ENCODE measurements at regions not wholly inside any gene's neighbourhood (a gene's known extent, or its start where the extent isn't known, plus 50 kb on each side); places are given as distances from the start of the nearest gene placed in this dataset.

DNA sequence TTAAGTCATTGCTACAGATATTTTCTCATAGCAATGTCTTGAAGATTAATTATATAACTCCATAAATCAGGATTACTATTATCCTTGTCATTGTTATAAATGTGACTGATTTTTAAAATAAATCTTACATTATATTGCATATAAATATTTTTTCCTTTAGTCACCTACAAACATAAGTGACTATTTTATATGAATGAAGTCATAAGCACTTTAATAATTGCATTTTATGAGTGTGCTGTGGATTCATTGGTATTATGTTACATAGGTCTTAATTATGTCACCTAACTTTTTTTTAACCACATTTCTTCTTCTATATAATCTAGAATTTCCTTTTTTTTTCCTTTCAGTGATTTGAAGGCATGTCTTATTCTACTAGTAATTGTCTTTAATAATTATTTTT lies 1191.2 kb downstream of the NSUN3 start:
- Histone ChIP-seq H3K4me1 (no peaks in the 10 kb centered on the region), H3K27me3 (no peaks in the 10 kb centered on the region), H3K9me3 (no peaks in the 10 kb centered on the region), H3K4me3 (replicated peaks in 1 of 3) (no peak overlapping the region), H3K27ac (no peak overlapping the region), H3K36me3 (no peaks in the 10 kb centered on the region)
- TF ChIP-seq, protein P1, sequence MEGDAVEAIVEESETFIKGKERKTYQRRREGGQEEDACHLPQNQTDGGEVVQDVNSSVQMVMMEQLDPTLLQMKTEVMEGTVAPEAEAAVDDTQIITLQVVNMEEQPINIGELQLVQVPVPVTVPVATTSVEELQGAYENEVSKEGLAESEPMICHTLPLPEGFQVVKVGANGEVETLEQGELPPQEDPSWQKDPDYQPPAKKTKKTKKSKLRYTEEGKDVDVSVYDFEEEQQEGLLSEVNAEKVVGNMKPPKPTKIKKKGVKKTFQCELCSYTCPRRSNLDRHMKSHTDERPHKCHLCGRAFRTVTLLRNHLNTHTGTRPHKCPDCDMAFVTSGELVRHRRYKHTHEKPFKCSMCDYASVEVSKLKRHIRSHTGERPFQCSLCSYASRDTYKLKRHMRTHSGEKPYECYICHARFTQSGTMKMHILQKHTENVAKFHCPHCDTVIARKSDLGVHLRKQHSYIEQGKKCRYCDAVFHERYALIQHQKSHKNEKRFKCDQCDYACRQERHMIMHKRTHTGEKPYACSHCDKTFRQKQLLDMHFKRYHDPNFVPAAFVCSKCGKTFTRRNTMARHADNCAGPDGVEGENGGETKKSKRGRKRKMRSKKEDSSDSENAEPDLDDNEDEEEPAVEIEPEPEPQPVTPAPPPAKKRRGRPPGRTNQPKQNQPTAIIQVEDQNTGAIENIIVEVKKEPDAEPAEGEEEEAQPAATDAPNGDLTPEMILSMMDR (IDR thresholded peaks at IDR 0.05), result no peak
- no peak for TF ChIP-seq POLR2A (IDR thresholded peaks at IDR 0.05)
- intact Hi-C loops (cut with DNase I), result no loop called here
- DNase-seq, result no peak

DNA sequence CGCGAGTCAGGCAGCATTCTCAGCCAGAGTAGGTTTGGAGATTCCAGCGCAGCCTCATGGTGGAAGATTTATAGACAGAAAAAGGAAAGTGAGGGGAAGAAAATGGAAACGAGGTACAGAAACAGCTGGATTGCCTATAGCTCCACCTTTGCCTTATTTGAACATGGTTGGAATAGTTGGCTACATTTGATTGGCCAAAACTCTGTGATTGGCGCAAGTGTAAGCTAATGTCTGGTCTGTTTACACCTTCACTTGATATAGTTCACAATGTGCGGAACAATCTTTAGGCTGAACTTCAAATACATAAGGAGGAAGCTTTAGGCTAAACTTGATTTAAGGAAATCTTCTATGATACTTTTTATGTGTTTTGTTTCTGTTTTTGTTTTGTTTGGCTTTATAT lies 1191.9 kb downstream of the NSUN3 start:
- no peaks in the 10 kb centered on the region for H3K9me3 ChIP-seq
- intact Hi-C loops (cut with DNase I), result no loop called here
- H3K4me1 ChIP-seq, result no peaks in the 10 kb centered on the region
- no peaks in the 10 kb centered on the region for H3K27me3 ChIP-seq
- no peak for DNase-seq
- no peak overlapping the region for H3K4me3 ChIP-seq (replicated peaks in 1 of 3)
- H3K36me3 ChIP-seq, result no peaks in the 10 kb centered on the region
- no peak overlapping the region for H3K27ac ChIP-seq
- WGBS, 2 donors, result 90 to 93% methylated on average over 6 of the region's 6 CpGs
- TF ChIP-seq, protein P1 (IDR thresholded peaks at IDR 0.05), result no peak
- no peak for TF ChIP-seq POLR2A (IDR thresholded peaks at IDR 0.05)

DNA sequence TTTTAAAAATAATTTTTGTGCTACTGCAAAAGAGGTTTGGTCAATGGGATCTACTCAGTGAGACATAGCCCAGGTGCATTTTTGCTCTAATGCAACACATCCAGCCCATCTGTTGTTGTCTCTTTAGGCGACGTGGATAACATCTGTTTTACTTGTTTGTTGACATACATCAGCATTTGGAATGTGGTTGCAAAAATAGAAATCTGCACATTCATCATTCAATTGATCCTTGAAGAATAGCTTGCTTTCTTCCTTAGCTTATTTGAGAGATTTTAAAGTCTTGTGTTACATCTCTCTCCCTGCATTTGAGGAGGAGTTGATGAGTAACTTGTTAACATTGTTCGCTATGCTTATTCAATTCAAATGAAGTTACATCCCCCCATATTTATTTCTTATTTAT lies 1202.3 kb downstream of the NSUN3 start:
- 70 to 72% methylated on average over 3 of the region's 3 CpGs for WGBS, 2 donors
- TF ChIP-seq, protein P1 (IDR thresholded peaks at IDR 0.05), result no peak
- no peak for TF ChIP-seq POLR2A (IDR thresholded peaks at IDR 0.05)
- Histone ChIP-seq H3K9me3 (no peaks in the 10 kb centered on the region), H3K27me3 (no peaks in the 10 kb centered on the region), H3K4me3 (replicated peaks in 1 of 3) (no peak overlapping the region), H3K36me3 (no peaks in the 10 kb centered on the region), H3K4me1 (no peaks in the 10 kb centered on the region), H3K27ac (no peak overlapping the region)
- intact Hi-C loops (cut with DNase I), result no loop called here
- no peak for DNase-seq

DNA sequence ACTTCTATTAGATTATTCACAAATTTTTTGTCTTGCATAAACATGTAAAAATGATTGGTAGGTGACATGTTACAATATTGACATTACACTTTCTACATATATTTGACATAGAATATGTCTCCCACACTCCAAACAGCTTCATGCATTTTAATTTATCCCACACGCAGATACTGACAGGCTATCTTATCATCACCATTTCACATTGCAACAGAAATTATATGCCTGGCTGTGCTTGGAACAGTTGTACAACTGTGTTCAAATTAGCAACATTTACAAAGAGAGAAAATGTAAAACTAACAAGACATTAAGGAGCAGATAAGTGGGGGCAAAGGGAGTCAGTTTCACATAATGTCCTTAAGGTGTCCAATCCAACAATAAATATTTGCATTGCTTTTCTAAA lies 1208.5 kb downstream of the NSUN3 start:
- intact Hi-C loops (cut with DNase I), result no loop called here
- Histone ChIP-seq H3K9me3 (no peaks in the 10 kb centered on the region), H3K27me3 (no peaks in the 10 kb centered on the region), H3K4me3 (replicated peaks in 1 of 3) (no peak overlapping the region), H3K4me1 (no peaks in the 10 kb centered on the region), H3K27ac (no peak overlapping the region), H3K36me3 (no peaks in the 10 kb centered on the region)
- DNase-seq, result no peak
- WGBS, 2 donors, result 79 to 81% methylated on average over 1 of the region's 1 CpG
- TF ChIP-seq, protein P1 (IDR thresholded peaks at IDR 0.05), result no peak
- TF ChIP-seq POLR2A (IDR thresholded peaks at IDR 0.05), result no peak

DNA sequence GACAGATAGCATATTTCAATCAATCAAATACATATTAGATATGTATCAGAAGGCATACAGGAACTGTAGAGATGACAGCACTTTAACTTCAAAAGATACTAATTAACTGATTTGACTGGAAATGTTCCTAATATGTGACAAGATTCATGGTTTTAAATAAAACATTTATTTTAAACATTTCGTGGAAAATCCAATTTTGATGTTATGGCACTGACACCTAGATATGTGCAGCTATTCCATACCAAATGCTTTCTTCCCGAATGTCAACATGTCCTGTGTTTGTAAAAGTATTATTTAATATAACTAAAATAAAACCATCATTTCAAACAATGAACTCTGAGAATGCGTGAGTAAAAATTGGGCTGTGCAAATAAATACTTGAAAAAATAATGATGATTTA lies 1209.3 kb downstream of the NSUN3 start:
- no peak overlapping the region for H3K27ac ChIP-seq
- H3K4me3 ChIP-seq (replicated peaks in 1 of 3), result no peak overlapping the region
- TF ChIP-seq, protein P1 (IDR thresholded peaks at IDR 0.05), result no peak
- no peak for TF ChIP-seq POLR2A (IDR thresholded peaks at IDR 0.05)
- no peak for DNase-seq
- H3K27me3 ChIP-seq, result no peaks in the 10 kb centered on the region
- 85 to 93% methylated on average over 3 of the region's 3 CpGs for WGBS, 2 donors
- intact Hi-C loops (cut with DNase I), result no loop called here
- H3K36me3 ChIP-seq, result no peaks in the 10 kb centered on the region
- no peaks in the 10 kb centered on the region for H3K9me3 ChIP-seq
- H3K4me1 ChIP-seq, result no peaks in the 10 kb centered on the region
